GM20000 (cell line): ENCODE measurements at regions not wholly inside any gene's neighbourhood (a gene's known extent, or its start where the extent isn't known, plus 50 kb on each side); places are given as distances from the start of the nearest gene placed in this dataset.

ENCODE experiments used
- DNase-seq: peaks from one replicate; pipeline ENCODE4 v3.0.0; 2012; ENCODE audit warnings: low spot score
- TF ChIP-seq, protein P1 (sequence below): IDR thresholded peaks from 2 replicates; pipeline ENCODE4 v1.5.1; 2012; ENCODE audit warnings: mild to moderate bottlenecking, control low read depth; ENCODE audit errors: extremely low read depth, missing control alignments

GRCh38 chr4:156420623-156421022, 467.0 kb upstream of the CTSO start:
- no peak for DNase-seq
- TF ChIP-seq, protein P1, sequence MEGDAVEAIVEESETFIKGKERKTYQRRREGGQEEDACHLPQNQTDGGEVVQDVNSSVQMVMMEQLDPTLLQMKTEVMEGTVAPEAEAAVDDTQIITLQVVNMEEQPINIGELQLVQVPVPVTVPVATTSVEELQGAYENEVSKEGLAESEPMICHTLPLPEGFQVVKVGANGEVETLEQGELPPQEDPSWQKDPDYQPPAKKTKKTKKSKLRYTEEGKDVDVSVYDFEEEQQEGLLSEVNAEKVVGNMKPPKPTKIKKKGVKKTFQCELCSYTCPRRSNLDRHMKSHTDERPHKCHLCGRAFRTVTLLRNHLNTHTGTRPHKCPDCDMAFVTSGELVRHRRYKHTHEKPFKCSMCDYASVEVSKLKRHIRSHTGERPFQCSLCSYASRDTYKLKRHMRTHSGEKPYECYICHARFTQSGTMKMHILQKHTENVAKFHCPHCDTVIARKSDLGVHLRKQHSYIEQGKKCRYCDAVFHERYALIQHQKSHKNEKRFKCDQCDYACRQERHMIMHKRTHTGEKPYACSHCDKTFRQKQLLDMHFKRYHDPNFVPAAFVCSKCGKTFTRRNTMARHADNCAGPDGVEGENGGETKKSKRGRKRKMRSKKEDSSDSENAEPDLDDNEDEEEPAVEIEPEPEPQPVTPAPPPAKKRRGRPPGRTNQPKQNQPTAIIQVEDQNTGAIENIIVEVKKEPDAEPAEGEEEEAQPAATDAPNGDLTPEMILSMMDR, result no peak

- TF ChIP-seq, protein P1, result no peak
- no peak for DNase-seq
Measured at GRCh38 chr4:156419080-156419685, 465.5 kb upstream of the CTSO start.

DNA sequence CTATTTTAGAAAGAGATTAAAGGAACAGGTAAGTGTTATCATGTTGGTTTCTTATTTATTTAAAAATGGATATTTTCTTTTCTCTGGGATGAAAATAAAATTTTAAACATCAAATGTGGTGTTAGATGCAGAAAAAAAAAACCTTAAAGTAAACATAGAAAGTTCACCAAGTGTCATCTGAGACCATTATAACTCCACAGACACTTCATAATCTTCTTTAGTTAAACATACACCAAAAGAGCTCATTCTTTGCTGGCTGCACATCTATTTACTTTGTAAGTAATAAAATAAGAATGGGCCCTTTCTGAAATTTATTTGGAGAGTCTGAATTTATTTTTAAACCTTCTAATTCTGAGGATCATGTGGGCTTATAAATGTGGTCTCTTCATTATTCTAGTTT, 460.7 kb upstream of the CTSO start:
- TF ChIP-seq, protein P1, result no peak
- DNase-seq, result no peak

DNA sequence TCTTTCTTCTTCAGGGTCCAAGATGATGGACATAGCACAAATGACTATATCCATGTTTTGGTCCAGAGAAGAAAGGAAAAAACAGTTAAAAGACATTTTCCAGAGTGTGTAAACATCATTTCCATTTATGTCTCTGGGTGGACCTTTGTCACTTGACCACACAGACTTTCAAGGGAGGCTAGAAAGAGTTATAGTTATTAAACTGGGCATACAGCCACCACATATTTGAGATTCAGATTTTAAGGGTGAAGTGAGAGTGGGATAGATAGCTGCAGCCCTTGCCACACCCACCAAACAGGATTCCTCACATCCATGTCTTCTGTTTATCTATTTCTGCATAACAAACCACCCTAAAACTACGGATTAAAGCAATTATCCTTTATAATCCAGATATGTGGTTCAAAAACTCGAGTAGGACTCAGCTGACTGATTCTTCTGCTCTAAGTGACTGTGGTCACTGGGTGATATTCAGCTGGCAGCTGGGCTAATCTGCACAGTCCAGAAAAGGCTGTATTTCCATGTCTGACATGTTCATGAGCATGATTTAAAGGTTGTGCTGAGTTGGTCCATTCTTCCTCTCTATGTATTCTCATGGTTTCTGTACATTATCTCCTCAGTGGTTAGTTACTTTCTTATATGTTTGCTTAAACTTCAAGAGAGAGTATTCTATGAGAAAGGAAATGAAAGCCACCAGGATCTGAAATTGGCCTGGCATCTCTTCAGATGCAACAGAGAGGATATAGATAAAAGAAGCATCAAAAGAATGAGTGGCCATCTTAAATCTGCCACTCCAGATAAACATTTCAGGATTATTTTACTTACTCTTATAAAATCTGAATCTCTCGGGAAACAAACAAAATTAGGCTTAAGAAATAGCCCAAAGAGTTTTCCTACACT, 459.8 kb upstream of the CTSO start:
- no peak for DNase-seq
- TF ChIP-seq, protein P1, result no peak

DNA sequence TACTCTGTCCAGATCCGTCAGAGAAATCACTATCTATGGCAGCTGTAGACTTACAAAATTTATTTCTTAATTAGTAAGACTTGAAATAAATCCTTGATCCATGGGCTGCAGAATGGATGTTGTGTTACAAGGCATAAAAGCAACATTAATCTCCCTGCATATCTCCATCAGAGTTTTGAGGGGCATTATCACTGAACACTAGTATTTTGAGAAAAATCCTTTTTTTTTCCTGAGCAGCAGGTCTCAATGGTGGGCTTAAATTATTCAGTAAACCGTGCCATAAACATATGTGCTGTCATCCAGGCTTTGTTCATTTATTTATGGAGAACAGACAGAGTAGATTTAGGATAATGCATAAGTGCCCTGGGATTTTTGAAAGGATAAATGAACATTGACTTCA, 457.9 kb upstream of the CTSO start:
- TF ChIP-seq, protein P1, result no peak
- no peak for DNase-seq

- TF ChIP-seq, protein P1, result no peak
- DNase-seq, result no peak
Measured at GRCh38 chr4:156408749-156409148, 455.1 kb upstream of the CTSO start.

GRCh38 chr4:156401371-156401770, 447.7 kb upstream of the CTSO start:
- TF ChIP-seq, protein P1, result no peak
- DNase-seq, result no peak
